Neural cell (in vitro differentiated cells): ENCODE measurements at regions not wholly inside any gene's neighbourhood (a gene's known extent, or its start where the extent isn't known, plus 50 kb on each side); places are given as distances from the start of the nearest gene placed in this dataset.

Source experiments
- H2AFZ ChIP-seq: fragments of 200-600, 300-800 bp; sonication (generic), shearing (Covaris generic); 2 replicates; pipeline ENCODE4 v1.6.0; 2014; ENCODE audit warnings: low read depth, mild to moderate bottlenecking, antibody characterized with exemption, low read length, moderate library complexity
- H3F3A ChIP-seq: fragments of 200-600 bp; shearing (Covaris generic); 2 replicates; pipeline ENCODE4 v1.6.1; 2016; ENCODE audit warnings: mild to moderate bottlenecking, moderate library complexity, mixed read lengths, antibody characterized with exemption, low read length; ENCODE audit not compliant: insufficient read depth, poor library complexity, severe bottlenecking
- H3K27ac ChIP-seq: fragments of 200-600, 300-800 bp; sonication (generic), shearing (Covaris generic); 2 replicates; pipeline ENCODE4 v1.5.1; 2014; ENCODE audit warnings: mild to moderate bottlenecking, low read length, moderate library complexity
- H3K27me3 ChIP-seq: fragments of 300-800, 200-600 bp; sonication (generic), shearing (Covaris generic); 2 replicates; pipeline ENCODE4 v1.6.0; 2014; ENCODE audit warnings: mild to moderate bottlenecking, low read depth, low read length, moderate library complexity; ENCODE audit not compliant: insufficient read depth
- H3K36me3 ChIP-seq: fragments of 300-800, 200-600 bp; sonication (generic), shearing (Covaris generic); 2 replicates; pipeline ENCODE4 v1.5.1; 2014; ENCODE audit warnings: mild to moderate bottlenecking, antibody characterized with exemption, low read length, moderate library complexity; ENCODE audit not compliant: insufficient read depth
- H3K4me2 ChIP-seq: fragments of 300-800, 200-600 bp; sonication (generic), shearing (Covaris generic); 2 replicates; pipeline ENCODE4 v1.6.0; 2014; ENCODE audit warnings: mild to moderate bottlenecking, low read length
- H3K4me3 ChIP-seq: fragments of 300-800, 200-600 bp; sonication (generic), shearing (Covaris generic); 2 replicates; pipeline ENCODE4 v1.5.1; 2014; ENCODE audit warnings: mild to moderate bottlenecking, low read length, moderate library complexity
- H3K79me2 ChIP-seq: fragments of 200-600 bp; shearing (Covaris generic); replicated peaks from 2 replicates; pipeline ENCODE4 v1.6.0; 2014; ENCODE audit warnings: mild to moderate bottlenecking, low read length, moderate library complexity; ENCODE audit not compliant: insufficient read depth
- H3K9ac ChIP-seq: fragments of 300-800, 200-600 bp; sonication (generic), shearing (Covaris generic); 2 replicates; pipeline ENCODE4 v1.6.1; 2016; ENCODE audit warnings: mild to moderate bottlenecking, low read length, mixed read lengths
- H3K9me2 ChIP-seq: fragments of 200-600 bp; shearing (Covaris generic); 2 replicates; pipeline ENCODE4 v1.6.1; 2016; ENCODE audit warnings: mild to moderate bottlenecking, low read length, mixed read lengths; ENCODE audit not compliant: insufficient read depth
- H3K9me3 ChIP-seq: fragments of 200-600, 300-800 bp; sonication (generic), shearing (Covaris generic); 2 replicates; pipeline ENCODE4 v1.6.1; 2016; ENCODE audit warnings: mild to moderate bottlenecking, mixed run types, low read length, moderate library complexity, mixed read lengths
- H4K20me1 ChIP-seq: fragments of 200-600 bp; shearing (Covaris generic); 2 replicates; pipeline ENCODE4 v1.6.1; 2016; ENCODE audit warnings: mild to moderate bottlenecking, mixed run types; ENCODE audit not compliant: insufficient read depth
- EP300 ChIP-seq: fragments of 450-650 bp; conservative IDR thresholded peaks from 2 replicates; pipeline ENCODE4 v1.6.1; 2014; ENCODE audit warnings: antibody characterized with exemption, mild to moderate bottlenecking, moderate library complexity; ENCODE audit not compliant: poor library complexity, severe bottlenecking
- EZH2 ChIP-seq: fragments of 200-600, 300-800 bp; shearing (Covaris generic), sonication (generic); IDR thresholded peaks from 2 replicates; pipeline ENCODE4 v1.6.1; 2014; ENCODE audit warnings: antibody characterized with exemption, low read length, borderline replicate concordance, mild to moderate bottlenecking; ENCODE audit not compliant: insufficient read depth, poor library complexity, severe bottlenecking
- MXI1 ChIP-seq: fragments of 450-650 bp; conservative IDR thresholded peaks from 2 replicates; pipeline ENCODE4 v1.6.1; 2014; ENCODE audit warnings: antibody characterized with exemption, mild to moderate bottlenecking; ENCODE audit not compliant: poor library complexity, severe bottlenecking
- POLR2AphosphoS5 ChIP-seq: IDR thresholded peaks from 2 replicates; pipeline ENCODE4 v1.6.1; 2012
- RAD21 ChIP-seq: fragments of 450-650 bp; conservative IDR thresholded peaks from 2 replicates; pipeline ENCODE4 v1.6.1; 2014; ENCODE audit warnings: antibody characterized with exemption, mild to moderate bottlenecking, moderate library complexity
- SMC3 ChIP-seq: fragments of 450-650 bp; conservative IDR thresholded peaks from 2 replicates; pipeline ENCODE4 v1.6.1; 2014; ENCODE audit warnings: antibody characterized with exemption, mild to moderate bottlenecking, moderate library complexity; ENCODE audit not compliant: poor library complexity
- TAF1 ChIP-seq: IDR thresholded peaks from 2 replicates; pipeline ENCODE4 v1.6.1; 2012; ENCODE audit warnings: low read depth
- TF ChIP-seq, protein P1 (sequence below): fragments of 450-650 bp; IDR thresholded peaks from 2 replicates; pipeline ENCODE4 v1.5.1; 2014; ENCODE audit warnings: antibody characterized with exemption, mild to moderate bottlenecking, moderate library complexity; ENCODE audit not compliant: poor library complexity, severe bottlenecking
- TF ChIP-seq, protein P2 (sequence below): IDR thresholded peaks from 2 replicates; pipeline ENCODE4 v1.6.1; 2012; ENCODE audit warnings: borderline replicate concordance

DNA sequence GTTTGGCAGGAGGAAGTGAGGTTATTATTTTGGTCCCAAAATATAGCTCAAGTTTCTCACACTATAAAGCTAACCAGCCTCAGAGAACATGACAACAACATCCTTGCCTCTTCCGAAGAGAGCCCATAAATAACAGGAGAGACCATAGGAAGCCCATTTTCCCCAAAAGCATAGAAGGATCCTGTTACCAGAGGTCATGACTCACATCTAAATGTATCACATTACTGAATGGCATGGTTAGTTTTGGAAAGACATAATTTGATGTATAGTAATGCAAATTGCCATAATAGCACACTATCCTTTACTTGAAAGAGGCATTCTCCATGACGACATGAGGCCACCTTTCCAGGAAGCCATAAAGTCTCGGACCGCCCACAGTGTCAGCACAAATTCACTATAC, 238.8 kb upstream of the GRIA3 start:
- no peaks in the 10 kb centered on the region for H4K20me1 ChIP-seq
- H3K9me3 ChIP-seq = no peaks in the 10 kb centered on the region
- H2AFZ ChIP-seq = no peak overlapping the region
- H3K4me2 ChIP-seq = no peak overlapping the region
- no peaks in the 10 kb centered on the region for H3K27me3 ChIP-seq
- no peaks in the 10 kb centered on the region for H3F3A ChIP-seq
- H3K4me3 ChIP-seq = no peak overlapping the region
- no peaks in the 10 kb centered on the region for H3K79me2 ChIP-seq
- TF ChIP-seq TAF1 = no peak
- TF ChIP-seq, protein P1, sequence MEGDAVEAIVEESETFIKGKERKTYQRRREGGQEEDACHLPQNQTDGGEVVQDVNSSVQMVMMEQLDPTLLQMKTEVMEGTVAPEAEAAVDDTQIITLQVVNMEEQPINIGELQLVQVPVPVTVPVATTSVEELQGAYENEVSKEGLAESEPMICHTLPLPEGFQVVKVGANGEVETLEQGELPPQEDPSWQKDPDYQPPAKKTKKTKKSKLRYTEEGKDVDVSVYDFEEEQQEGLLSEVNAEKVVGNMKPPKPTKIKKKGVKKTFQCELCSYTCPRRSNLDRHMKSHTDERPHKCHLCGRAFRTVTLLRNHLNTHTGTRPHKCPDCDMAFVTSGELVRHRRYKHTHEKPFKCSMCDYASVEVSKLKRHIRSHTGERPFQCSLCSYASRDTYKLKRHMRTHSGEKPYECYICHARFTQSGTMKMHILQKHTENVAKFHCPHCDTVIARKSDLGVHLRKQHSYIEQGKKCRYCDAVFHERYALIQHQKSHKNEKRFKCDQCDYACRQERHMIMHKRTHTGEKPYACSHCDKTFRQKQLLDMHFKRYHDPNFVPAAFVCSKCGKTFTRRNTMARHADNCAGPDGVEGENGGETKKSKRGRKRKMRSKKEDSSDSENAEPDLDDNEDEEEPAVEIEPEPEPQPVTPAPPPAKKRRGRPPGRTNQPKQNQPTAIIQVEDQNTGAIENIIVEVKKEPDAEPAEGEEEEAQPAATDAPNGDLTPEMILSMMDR = no peak
- TF ChIP-seq, protein P2, sequence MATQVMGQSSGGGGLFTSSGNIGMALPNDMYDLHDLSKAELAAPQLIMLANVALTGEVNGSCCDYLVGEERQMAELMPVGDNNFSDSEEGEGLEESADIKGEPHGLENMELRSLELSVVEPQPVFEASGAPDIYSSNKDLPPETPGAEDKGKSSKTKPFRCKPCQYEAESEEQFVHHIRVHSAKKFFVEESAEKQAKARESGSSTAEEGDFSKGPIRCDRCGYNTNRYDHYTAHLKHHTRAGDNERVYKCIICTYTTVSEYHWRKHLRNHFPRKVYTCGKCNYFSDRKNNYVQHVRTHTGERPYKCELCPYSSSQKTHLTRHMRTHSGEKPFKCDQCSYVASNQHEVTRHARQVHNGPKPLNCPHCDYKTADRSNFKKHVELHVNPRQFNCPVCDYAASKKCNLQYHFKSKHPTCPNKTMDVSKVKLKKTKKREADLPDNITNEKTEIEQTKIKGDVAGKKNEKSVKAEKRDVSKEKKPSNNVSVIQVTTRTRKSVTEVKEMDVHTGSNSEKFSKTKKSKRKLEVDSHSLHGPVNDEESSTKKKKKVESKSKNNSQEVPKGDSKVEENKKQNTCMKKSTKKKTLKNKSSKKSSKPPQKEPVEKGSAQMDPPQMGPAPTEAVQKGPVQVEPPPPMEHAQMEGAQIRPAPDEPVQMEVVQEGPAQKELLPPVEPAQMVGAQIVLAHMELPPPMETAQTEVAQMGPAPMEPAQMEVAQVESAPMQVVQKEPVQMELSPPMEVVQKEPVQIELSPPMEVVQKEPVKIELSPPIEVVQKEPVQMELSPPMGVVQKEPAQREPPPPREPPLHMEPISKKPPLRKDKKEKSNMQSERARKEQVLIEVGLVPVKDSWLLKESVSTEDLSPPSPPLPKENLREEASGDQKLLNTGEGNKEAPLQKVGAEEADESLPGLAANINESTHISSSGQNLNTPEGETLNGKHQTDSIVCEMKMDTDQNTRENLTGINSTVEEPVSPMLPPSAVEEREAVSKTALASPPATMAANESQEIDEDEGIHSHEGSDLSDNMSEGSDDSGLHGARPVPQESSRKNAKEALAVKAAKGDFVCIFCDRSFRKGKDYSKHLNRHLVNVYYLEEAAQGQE = no peak
- no peak for TF ChIP-seq RAD21
- TF ChIP-seq EZH2 = no peak
- H3K27ac ChIP-seq = no peak overlapping the region
- H3K36me3 ChIP-seq = no peaks in the 10 kb centered on the region
- no peak overlapping the region for H3K9ac ChIP-seq
- H3K9me2 ChIP-seq = no peaks in the 10 kb centered on the region

DNA sequence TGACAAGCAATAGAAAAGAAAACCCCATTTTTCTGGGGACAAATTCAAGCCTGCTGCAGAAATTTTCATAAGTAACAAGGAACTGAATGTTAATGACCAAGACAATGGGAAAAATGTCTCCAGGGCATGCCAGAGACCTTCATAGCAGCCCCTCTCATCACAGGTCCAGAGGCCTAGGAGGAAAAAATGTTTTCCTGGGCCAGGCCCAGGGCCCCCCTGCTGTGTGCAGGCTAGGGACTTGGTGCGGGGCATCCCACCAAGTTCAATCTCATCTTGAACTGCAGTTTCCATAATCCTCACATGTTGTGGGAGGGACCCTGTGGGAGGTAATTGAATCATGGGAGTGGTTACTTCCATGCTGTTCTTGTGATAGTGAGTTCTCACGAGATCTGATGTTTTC, 211.5 kb upstream of the GRIA3 start:
- no peak for TF ChIP-seq EZH2
- TF ChIP-seq RAD21 = no peak
- no peak for TF ChIP-seq TAF1
- no peak for TF ChIP-seq POLR2AphosphoS5
- TF ChIP-seq, protein P2 = no peak
- TF ChIP-seq, protein P1 = no peak
- TF ChIP-seq MXI1 = no peak
- TF ChIP-seq SMC3 = no peak
- TF ChIP-seq EP300 = no peak
- Histone ChIP-seq H3K9me3 (no peaks in the 10 kb centered on the region), H4K20me1 (no peaks in the 10 kb centered on the region), H3K36me3 (no peaks in the 10 kb centered on the region), H3K27me3 (no peaks in the 10 kb centered on the region), H3K9ac (no peak overlapping the region), H3K79me2 (no peaks in the 10 kb centered on the region), H3F3A (no peaks in the 10 kb centered on the region), H3K4me3 (no peak overlapping the region), H2AFZ (no peak overlapping the region), H3K27ac (no peak overlapping the region), H3K4me2 (no peak overlapping the region), H3K9me2 (no peaks in the 10 kb centered on the region)
